Activated naive CD8-positive, alpha-beta T cell treated with anti-CD3 and anti-CD28 coated beads, Interleukin-2, amount 50 U/mL, for 24 hours (primary cell): ENCODE measurements at regions not wholly inside any gene's neighbourhood (a gene's known extent, or its start where the extent isn't known, plus 50 kb on each side); places are given as distances from the start of the nearest gene placed in this dataset.
A peak's percentile ranks its signal among the peaks of the same experiment; 100 is the strongest.
"Not testable (repeated sequence)": the region's sequence is repeated elsewhere in the genome, so short reads cannot be mapped to it uniquely, and the experiment has no call there.

Source experiments
- ATAC-seq: fragments of 150-1000 bp; cut with Tn5 transposase; one replicate; pipeline ENCODE4 v1.10.0; 2021
- DNase-seq: peaks from one replicate; pipeline ENCODE4 v3.0.0; 2021
- H3K27ac Mint-ChIP-seq: one replicate; pipeline ENCODE4 v1.8.0; 2021; ENCODE audit warnings: mild to moderate bottlenecking, mixed read lengths
- H3K27me3 Mint-ChIP-seq: one replicate; pipeline ENCODE4 v1.8.0; 2021; ENCODE audit warnings: mixed read lengths
- H3K36me3 Mint-ChIP-seq: one replicate; pipeline ENCODE4 v1.8.0; 2021; ENCODE audit warnings: low read depth, mixed read lengths
- H3K4me1 Mint-ChIP-seq: one replicate; pipeline ENCODE4 v1.8.0; 2021; ENCODE audit warnings: mixed read lengths
- H3K4me3 Mint-ChIP-seq: one replicate; pipeline ENCODE4 v1.8.0; 2021; ENCODE audit warnings: mild to moderate bottlenecking, moderate library complexity, mixed read lengths
- H3K9me3 Mint-ChIP-seq: one replicate; pipeline ENCODE4 v1.8.0; 2021; ENCODE audit warnings: mixed read lengths

DNA sequence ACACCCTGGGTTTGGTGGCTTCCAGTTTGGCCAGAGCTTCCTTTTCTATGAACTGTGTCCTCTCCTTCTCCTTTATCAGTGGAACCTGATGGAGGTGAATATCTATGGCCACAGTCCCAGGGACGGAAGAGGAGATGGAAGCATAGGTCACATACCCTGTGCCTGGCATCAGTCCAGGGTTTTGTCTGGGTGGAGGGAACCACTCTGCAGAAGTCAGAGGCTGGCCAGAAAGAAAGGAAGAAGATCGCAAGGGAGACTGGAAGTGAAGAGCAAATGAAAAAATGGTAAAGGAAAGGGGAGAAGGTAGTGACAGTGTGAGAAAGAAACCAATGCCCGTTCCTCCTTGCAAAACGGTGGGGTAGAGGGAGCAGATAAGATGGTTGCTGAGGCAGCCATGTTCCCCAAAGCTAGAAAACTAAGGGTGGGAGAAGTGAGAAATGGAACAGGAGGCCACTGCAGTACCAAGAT lies 77.9 kb upstream of the HECW1 start:
- no peak overlapping the region for H3K27ac Mint-ChIP-seq
- no peaks in the 10 kb centered on the region for H3K36me3 Mint-ChIP-seq

DNA sequence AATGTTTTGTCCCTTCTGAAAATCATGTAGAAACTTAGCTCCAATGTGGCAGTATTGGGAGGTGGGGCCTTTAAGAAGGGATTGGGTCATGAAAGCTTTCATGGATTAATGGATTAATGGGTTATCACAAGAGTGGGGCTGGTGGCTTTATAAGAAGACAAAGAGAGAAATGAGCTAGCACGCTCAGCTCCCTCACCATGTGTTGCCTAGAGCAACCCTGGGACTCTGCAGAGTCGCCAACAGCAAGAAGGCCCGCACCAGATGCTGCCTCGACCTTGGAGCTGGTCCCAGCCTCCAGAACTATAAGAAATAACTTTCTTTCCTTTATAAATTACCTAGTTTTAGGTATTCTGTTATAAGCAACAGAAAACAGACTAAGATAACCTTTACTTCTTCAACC lies 74.9 kb upstream of the HECW1 start:
- Mint-ChIP-seq H3K27ac (no peak overlapping the region), H3K4me1 (no peaks in the 10 kb centered on the region), H3K9me3 (no peaks in the 10 kb centered on the region), H3K4me3 (no peak overlapping the region), H3K36me3 (no peaks in the 10 kb centered on the region), H3K27me3 (peaks cover 6% of the 10 kb centered on the region)
- no peak for DNase-seq
- ATAC-seq = no peak

More for the DNA sequence above, 77.9 kb upstream of the HECW1 start:
- Mint-ChIP-seq H3K4me1 (no peaks in the 10 kb centered on the region), H3K4me3 (no peak overlapping the region), H3K9me3 (no peaks in the 10 kb centered on the region), H3K27me3 (peaks cover 7% of the 10 kb centered on the region)
- ATAC-seq (no peak), DNase-seq (no peak)

DNA sequence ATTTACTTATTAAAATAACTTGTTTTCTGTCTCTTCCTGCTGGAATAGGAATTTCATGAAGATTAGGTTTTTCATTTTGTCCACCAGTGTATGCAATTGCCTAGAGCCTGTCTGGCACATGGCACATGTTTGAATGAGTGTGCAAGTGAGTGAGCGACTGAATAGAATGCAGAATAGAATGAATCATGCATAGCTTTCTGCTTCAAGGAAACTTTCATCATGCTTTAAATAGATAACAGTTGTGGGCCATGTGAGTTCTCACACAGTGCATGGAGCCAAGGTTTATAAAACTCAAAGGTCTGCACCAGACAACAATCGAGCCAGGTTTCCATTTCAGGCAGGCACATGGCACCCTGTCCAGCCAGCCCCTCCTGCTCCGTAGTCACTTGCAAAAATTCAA lies 74.2 kb upstream of the HECW1 start:
- no peak overlapping the region for H3K4me3 Mint-ChIP-seq
- no peaks in the 10 kb centered on the region for H3K4me1 Mint-ChIP-seq
- no peak for DNase-seq
- no peaks in the 10 kb centered on the region for H3K36me3 Mint-ChIP-seq
- H3K27ac Mint-ChIP-seq = no peak overlapping the region
- ATAC-seq = no peak
- H3K9me3 Mint-ChIP-seq = no peaks in the 10 kb centered on the region
- H3K27me3 Mint-ChIP-seq = peaks cover 10% of the 10 kb centered on the region

DNA sequence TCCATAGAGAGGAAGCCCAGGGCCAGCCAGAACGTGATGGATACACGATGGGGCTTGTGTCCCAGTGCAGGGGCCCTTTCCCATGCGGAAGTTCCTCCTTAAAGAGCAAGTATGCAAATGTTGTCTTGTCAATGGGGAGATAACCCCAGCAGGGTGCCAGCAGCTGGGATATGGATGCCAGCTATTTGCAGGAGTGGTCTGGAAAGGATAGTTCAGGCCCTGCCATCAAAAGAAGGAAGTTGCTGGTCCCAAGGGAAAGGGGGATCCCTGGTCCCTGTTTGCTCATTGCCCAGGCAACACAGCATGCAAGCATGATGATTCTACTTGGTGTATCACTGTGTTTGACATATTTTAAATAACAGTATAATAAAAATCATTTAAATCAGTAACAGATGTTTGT lies 73.1 kb upstream of the HECW1 start:
- Mint-ChIP-seq H3K4me1 (no peaks in the 10 kb centered on the region), H3K27ac (no peak overlapping the region), H3K9me3 (no peaks in the 10 kb centered on the region), H3K36me3 (no peaks in the 10 kb centered on the region), H3K27me3 (peaks cover 8% of the 10 kb centered on the region), H3K4me3 (no peak overlapping the region)
- no peak for DNase-seq
- ATAC-seq = no peak

DNA sequence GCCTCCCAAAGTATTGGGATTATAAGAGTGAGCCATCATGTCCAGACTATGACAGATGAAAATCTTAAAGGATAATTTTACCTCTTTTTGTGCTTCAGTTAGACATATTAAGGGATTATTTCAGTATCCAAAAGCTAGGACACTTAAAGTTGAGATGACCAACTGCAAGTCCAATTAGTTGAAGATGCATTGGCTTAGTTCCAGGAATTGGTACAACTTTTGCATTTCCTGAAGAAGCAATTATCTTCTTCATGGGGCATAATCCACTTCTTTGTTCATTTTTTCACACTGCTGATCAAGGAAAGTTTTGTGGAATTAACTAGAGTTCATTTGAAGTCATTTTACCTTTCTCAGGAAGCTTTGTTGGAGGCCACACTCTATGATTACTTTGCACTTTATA lies 72.0 kb upstream of the HECW1 start:
- Mint-ChIP-seq H3K4me3 (no peak overlapping the region), H3K4me1 (no peaks in the 10 kb centered on the region), H3K27me3 (peaks cover 17% of the 10 kb centered on the region), H3K9me3 (no peaks in the 10 kb centered on the region), H3K27ac (no peak overlapping the region), H3K36me3 (no peaks in the 10 kb centered on the region)
- ATAC-seq (no peak), DNase-seq (no peak)

DNA sequence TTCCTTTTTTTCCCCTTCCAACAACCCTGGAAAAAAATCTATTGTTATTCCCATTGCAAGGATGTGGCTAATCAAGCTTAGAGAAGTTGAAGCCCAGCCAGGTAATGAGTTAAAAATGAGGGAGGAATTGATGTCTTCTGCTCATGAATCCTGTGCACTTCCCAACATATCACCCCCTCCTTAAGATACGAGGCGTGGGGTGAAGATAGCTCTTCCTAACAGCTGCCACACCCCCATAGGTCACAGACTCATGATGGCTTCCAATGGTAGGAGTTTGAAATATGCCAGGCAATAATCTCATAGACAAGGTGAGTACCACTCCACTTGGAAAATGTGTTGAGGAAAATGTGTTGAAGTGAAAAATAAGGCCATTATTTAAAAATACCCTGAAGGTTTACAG lies 71.3 kb upstream of the HECW1 start:
- Mint-ChIP-seq H3K4me1 (no peaks in the 10 kb centered on the region), H3K9me3 (no peaks in the 10 kb centered on the region), H3K4me3 (no peak overlapping the region), H3K36me3 (no peaks in the 10 kb centered on the region), H3K27ac (no peak overlapping the region), H3K27me3 (peaks cover 18% of the 10 kb centered on the region)
- ATAC-seq (no peak), DNase-seq (no peak)

DNA sequence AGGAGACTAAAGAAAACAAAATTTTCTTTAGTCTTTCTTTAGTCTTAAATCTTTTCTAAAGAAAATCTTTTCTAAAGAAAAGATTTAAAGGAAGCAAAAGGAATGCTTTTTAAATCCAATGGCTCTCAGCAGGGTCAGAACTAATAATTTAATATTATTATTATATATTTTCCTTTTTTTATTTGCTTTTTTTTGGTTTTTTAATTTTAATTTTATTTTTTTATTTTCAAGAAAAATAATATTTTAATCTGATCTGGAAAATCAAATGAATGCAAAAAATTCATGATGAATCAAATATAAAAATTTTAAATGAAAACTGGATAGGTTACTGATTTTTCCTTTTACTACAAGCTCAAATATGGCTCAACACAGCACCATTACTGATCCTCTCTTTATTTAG lies 70.7 kb upstream of the HECW1 start:
- no peak for DNase-seq

DNA sequence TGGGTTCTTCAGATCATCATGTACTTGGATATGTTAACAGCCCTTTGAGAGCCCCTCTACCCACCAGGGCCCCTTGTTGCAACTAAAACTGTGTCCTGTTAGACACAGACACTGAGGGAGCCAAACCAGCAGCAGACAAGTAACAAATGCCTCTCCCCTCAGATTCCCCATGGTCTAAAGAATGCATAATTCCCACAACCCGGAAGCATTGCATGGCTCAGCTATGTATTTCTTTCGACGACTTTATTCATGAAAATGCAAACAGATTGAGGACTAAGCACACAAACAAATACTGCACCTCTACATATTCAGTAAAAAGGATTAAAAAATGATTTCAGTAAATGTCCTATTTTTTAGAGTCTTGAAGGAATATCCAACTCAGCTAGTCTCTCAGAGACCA lies 70.1 kb upstream of the HECW1 start:
- H3K27ac Mint-ChIP-seq = no peak overlapping the region
- H3K9me3 Mint-ChIP-seq = no peaks in the 10 kb centered on the region
- no peaks in the 10 kb centered on the region for H3K36me3 Mint-ChIP-seq
- H3K4me1 Mint-ChIP-seq = no peaks in the 10 kb centered on the region
- ATAC-seq (no peak), DNase-seq (no peak)
- H3K27me3 Mint-ChIP-seq = peaks cover 23% of the 10 kb centered on the region
- H3K4me3 Mint-ChIP-seq = no peak overlapping the region

More for the DNA sequence above, 70.7 kb upstream of the HECW1 start:
- ATAC-seq = no peak
- H3K27ac Mint-ChIP-seq = no peak overlapping the region
- no peaks in the 10 kb centered on the region for H3K4me1 Mint-ChIP-seq
- no peak overlapping the region for H3K4me3 Mint-ChIP-seq
- peaks cover 18% of the 10 kb centered on the region for H3K27me3 Mint-ChIP-seq
- no peaks in the 10 kb centered on the region for H3K36me3 Mint-ChIP-seq
- H3K9me3 Mint-ChIP-seq = no peaks in the 10 kb centered on the region

DNA sequence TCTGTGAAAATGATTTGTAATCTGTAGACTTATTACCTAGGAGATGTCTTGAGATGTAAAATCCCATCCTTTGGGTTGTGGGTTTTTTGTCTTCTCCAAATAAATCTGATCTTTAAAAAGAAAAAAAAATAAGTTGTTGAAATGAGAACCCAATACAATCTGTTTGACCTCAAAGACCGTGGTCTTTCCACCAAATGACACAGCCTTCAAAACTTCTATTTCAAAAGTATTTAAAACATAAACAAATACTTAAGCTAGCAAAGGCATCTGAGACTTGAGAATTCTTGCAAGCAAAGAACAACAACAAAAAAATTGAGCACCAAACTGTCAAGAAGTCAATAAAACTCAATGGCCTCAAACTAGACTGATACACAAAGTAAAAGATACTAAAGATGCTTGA lies 67.9 kb upstream of the HECW1 start:
- no peak for DNase-seq
- Mint-ChIP-seq H3K4me3 (no peak overlapping the region), H3K27me3 (peaks cover 26% of the 10 kb centered on the region), H3K27ac (no peak overlapping the region), H3K4me1 (no peaks in the 10 kb centered on the region), H3K36me3 (no peaks in the 10 kb centered on the region), H3K9me3 (peaks cover 18% of the 10 kb centered on the region)
- ATAC-seq = no peak

DNA sequence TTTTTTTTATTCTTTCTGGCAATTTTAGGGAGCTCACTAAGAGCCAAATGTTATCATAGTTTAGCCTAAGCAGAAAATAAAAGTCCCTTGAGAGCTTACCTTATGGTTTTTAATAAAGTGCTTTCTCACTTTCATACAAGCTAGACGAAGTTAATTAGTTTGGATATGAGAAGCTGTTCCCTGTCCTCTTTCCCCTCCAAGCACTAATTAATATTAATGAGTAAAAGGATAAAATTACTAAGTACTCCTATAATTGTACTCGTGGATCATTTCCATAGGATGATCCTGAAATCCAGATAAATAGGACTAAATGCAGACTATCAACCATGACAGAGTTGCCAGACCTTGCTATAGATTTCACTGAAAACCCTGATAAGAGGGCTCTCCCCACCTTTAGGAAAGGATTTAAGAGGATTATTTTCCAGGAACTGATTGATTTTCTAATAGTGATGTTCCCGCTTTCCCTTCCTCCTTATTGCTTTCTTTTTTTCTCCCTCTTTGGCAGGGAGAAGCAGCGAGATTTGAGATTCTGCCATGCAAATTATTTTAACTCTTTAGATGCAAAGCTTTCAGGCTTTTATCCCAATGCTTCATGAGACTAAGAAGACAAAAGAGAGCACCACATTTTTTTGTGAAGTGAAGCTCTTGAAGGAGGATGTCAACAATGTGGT lies 58.3 kb upstream of the HECW1 start:
- ATAC-seq = no peak
- no peak for DNase-seq
- Mint-ChIP-seq H3K27ac (no peak overlapping the region), H3K4me3 (no peak overlapping the region), H3K36me3 (peaks cover 2% of the 10 kb centered on the region), H3K27me3 (peaks cover 6% of the 10 kb centered on the region), H3K9me3 (peaks cover 12% of the 10 kb centered on the region), H3K4me1 (peaks cover 4% of the 10 kb centered on the region)

DNA sequence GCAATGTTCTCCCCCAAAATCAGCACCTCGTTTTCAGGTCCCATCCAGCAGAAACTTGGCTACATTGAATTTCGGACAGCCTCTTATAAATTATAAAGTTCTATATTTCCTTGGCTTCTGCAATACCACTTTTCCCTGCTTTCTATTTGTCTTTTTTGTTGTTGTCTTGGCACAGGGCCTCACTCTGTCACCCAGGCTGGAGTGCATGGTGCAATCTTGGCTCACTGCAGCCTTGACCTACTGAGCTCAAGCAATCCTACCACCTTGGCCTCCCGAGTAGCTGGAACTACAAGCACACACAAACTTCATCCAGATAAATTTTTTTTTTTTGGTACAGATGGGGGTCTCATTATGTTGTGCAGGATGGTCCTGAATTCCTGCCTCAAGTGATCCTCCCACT lies 55.3 kb upstream of the HECW1 start:
- Mint-ChIP-seq H3K4me1 (peaks cover 4% of the 10 kb centered on the region), H3K36me3 (peaks cover 2% of the 10 kb centered on the region), H3K4me3 (no peak overlapping the region), H3K27ac (no peak overlapping the region), H3K9me3 (no peaks in the 10 kb centered on the region), H3K27me3 (no peaks in the 10 kb centered on the region)
- ATAC-seq = no peak
- no peak for DNase-seq

DNA sequence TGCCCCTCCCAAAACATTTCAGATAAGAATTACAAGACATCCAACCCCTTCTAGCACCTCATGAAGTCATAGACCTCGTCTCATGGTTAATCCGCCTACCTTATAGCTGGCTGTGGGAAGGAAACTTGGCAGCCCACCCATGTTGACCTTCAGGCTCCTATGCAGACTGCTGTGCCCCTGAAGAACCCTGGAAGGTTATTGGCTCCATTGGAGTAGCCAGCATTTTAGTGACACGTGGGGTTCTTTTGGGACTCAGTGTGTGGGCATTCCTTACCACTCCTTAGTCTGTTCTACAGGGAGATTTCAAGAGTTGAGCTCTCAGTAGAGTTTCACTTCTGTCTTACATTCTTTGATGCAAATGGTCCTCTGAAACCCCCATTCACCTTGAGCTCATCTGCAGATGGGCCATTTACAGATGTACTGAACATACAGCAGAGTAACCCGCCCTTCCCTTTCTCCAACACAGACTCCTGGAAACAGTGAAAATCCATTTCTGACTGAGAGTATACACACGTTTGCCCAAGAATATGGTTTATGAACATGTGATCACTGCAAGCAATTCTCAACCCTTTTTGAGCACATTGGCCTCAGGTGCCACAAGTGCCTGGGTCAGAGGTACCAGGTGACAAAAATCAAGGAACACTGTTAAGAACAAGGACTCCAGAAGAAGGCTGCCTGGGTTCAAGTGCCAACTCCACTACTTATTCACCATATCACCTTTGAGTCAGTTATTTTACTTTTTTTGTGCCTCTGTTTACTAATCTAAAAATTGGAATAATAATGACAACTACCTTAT lies 54.0 kb upstream of the HECW1 start:
- no peak for DNase-seq
- peaks cover 4% of the 10 kb centered on the region for H3K4me1 Mint-ChIP-seq
- peaks cover 2% of the 10 kb centered on the region for H3K36me3 Mint-ChIP-seq
- no peaks in the 10 kb centered on the region for H3K27me3 Mint-ChIP-seq
- no peaks in the 10 kb centered on the region for H3K9me3 Mint-ChIP-seq
- peak overlapping the region; percentile 26 for H3K4me3 Mint-ChIP-seq
- ATAC-seq = no peak
- no peak overlapping the region for H3K27ac Mint-ChIP-seq

DNA sequence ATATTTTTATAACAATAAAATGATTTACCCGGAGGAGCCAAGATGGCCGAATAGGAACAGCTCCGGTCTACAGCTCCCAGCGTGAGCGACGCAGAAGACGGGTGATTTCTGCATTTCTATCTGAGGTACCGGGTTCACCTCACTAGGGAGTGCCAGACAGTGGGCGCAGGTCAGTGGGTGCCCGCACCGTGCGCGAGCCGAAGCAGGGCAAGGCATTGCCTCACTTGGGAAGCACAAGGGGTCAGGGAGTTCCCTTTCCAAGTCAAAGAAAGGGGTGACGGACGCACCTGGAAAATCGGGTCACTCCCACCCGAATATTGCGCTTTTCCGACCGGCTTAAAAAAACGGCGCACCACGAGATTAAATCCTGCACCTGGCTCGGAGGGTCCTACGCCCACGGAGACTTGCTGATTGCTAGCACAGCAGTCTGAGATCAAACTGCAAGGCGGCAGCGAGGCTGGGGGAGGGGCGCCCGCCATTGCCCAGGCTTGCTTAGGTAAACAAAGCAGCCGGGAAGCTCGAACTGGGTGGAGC lies 53.3 kb upstream of the HECW1 start:
- not testable (repeated sequence) for DNase-seq, H3K27me3 Mint-ChIP-seq, H3K9me3 Mint-ChIP-seq, H3K36me3 Mint-ChIP-seq, ATAC-seq, H3K27ac Mint-ChIP-seq, H3K4me1 Mint-ChIP-seq
- peak overlapping the region; percentile 74 for H3K4me3 Mint-ChIP-seq
